Right lobe of liver (tissue), 6 donors: ENCODE measurements at regions not wholly inside any gene's neighbourhood (a gene's known extent, or its start where the extent isn't known, plus 50 kb on each side); places are given as distances from the start of the nearest gene placed in this dataset.

ENCODE experiments used
- ATAC-seq, 4 donors: fragments of 200-7000 bp; cut with Tn5 transposase; one replicate each; pipeline ENCODE4 v1.9.1; 2020; ENCODE audit warnings: mild to moderate bottlenecking in 4 of 4, moderate library complexity in 4 of 4
- DNase-seq, 3 donors: peaks; one replicate each; pipeline ENCODE4 v3.0.0-alpha.2; 2020
- H3K27ac ChIP-seq, 3 donors: fragments of 200-600 bp; one replicate each; pipeline ENCODE4 v1.8.0; 2022
- H3K27me3 ChIP-seq, 2 donors: fragments of 200-600 bp; one replicate each; pipeline ENCODE4 v1.8.0; 2022
- H3K36me3 ChIP-seq, 4 donors: fragments of 200-600 bp; sonication (generic) in 1 of 4; one replicate each; pipeline versions ENCODE4 v1.5.1 to v1.8.0; 2017 to 2022; ENCODE audit warnings: control low read depth in 1 of 4
- H3K4me1 ChIP-seq, 4 donors: fragments of 200-600 bp; sonication (generic) in 1 of 4; one replicate each; pipeline versions ENCODE4 v1.5.1 to v1.8.0; 2017 to 2022; ENCODE audit warnings: control low read depth in 1 of 4
- H3K4me3 ChIP-seq, 3 donors: fragments of 200-600 bp; one replicate each; pipeline ENCODE4 v1.8.0; 2022
- H3K9me3 ChIP-seq, 4 donors: fragments of 200-600 bp; sonication (generic) in 1 of 4; one replicate each; pipeline versions ENCODE4 v1.5.1 to v1.8.0; 2017 to 2022; ENCODE audit warnings: control low read depth in 1 of 4
- POLR2A ChIP-seq: fragments of 450-650 bp; IDR thresholded peaks from one replicate; pipeline ENCODE4 v1.6.1; 2017; ENCODE audit warnings: antibody characterized with exemption, mild to moderate bottlenecking
- WGBS: methylation state at CpG from one replicate; pipeline ENCODE4 v1.1.6; 2018; ENCODE audit warnings: low coverage, low lambda C conversion rate; ENCODE audit not compliant: insufficient coverage; ENCODE audit errors: missing lambda C conversion rate; 5-methylcytosine and 5-hydroxymethylcytosine counted together
- intact Hi-C, 2 donors: fragments of 100-400 bp; cut with DNase I; formaldehyde crosslinking; loops; one replicate each; pipeline versions ENCODE4 v1.11.2 to v1.14.1; 2022
- TF ChIP-seq, protein P1 (sequence below), 4 donors: fragments of 200-600 bp in 3 of 4; fragments of 450-650 bp in 1 of 4; IDR thresholded peaks; one replicate each; pipeline versions ENCODE4 v1.5.1 to v1.8.0; 2016 to 2022; ENCODE audit warnings: antibody characterized with exemption in 4 of 4, mild to moderate bottlenecking in 2 of 4
- donor health status: DM: no; HTN: yes; CAD: no.
- donor health status: DM: no; HTN: no; CAD: no.
- donor health status: DM: no; HTN: no; CAD: no.
- donor health status: DM: no; HTN: yes; CAD: no.
- donor health status: DM: no; HTN: yes; CAD: no.

DNA sequence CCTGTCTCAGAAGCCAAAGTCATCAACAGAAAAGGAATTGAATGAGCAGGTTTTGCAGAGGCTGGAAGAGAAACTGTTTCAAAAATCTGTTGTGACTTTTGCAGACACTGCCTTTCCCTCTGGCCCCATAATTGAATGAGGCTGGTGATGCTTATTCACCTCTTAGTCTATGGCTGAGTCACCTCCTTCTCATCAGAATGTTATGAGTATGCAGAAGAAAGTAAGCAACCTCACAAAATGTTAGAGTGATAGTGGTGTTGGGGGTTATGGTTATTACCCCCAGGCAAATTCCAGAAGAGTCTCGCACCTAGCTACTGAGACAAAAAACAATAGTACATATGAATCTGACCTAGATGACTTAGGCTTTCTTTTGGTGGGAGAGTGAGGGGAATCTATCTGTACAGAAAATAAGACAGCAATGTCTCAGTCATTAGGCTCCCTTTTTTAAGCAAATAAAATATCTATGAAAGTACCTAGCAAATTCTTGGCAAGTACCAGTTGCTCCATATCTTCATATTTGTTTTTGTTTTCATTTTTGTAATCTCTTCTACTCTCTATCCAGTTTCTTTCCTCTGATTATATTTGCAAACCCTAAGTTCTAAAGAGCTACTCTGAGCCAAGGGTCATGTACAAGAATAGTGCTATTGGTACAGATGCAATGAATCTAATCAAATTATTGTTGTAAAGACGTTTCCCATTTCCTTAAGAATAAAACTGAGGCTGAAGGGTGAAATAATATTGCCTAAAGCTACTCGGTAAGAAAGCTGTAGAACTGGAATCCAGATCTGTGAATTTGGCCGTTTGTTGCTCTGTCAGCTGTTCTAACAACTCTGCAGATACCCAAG lies 498.1 kb upstream of the TNC start:
- Histone ChIP-seq H3K4me3 (no peak overlapping the region), H3K4me1 (no peaks in the 10 kb centered on the region), H3K9me3 (no peaks in the 10 kb centered on the region), H3K36me3 (no peaks in the 10 kb centered on the region), H3K27ac (no peak overlapping the region), H3K27me3 (no peaks in the 10 kb centered on the region)
- TF ChIP-seq, protein P1, sequence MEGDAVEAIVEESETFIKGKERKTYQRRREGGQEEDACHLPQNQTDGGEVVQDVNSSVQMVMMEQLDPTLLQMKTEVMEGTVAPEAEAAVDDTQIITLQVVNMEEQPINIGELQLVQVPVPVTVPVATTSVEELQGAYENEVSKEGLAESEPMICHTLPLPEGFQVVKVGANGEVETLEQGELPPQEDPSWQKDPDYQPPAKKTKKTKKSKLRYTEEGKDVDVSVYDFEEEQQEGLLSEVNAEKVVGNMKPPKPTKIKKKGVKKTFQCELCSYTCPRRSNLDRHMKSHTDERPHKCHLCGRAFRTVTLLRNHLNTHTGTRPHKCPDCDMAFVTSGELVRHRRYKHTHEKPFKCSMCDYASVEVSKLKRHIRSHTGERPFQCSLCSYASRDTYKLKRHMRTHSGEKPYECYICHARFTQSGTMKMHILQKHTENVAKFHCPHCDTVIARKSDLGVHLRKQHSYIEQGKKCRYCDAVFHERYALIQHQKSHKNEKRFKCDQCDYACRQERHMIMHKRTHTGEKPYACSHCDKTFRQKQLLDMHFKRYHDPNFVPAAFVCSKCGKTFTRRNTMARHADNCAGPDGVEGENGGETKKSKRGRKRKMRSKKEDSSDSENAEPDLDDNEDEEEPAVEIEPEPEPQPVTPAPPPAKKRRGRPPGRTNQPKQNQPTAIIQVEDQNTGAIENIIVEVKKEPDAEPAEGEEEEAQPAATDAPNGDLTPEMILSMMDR (IDR thresholded peaks at IDR 0.05), result no peak
- TF ChIP-seq POLR2A, result no peak
- DNase-seq (no peak), ATAC-seq (no peak)
- intact Hi-C loops, result no loop called here
- WGBS, result 41% methylated on average over 4 of the region's 4 CpGs

DNA sequence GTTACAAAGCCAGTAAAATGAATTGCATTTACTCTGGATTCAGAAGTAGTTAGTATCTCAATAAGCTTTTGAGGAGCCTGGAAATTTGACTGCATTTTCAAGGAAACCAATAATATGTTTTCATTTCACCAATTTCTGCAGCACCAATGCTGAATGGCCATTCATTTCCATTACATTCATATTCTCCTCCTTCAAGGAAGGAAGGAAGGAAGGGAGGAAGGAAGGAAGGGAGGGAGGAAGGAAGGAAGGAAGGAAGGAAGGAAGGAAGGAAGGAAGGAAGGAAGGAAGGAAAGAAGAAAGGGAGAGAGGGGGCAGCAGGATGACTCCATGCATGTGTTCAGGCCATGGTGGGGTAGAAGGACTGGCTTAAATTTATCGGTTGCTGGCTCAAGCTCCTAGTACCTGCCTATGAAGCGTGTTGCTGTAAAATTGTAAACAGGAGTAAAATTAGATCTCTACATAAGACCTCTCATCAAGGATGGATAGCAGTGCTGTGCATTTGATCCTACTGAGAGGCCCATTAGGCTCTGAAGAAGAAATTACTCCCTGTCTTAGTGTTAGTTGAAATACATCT lies 498.8 kb upstream of the TNC start:
- 83% methylated on average over 2 of the region's 2 CpGs for WGBS
- intact Hi-C loops, result no loop called here
- no peaks in the 10 kb centered on the region for H3K36me3 ChIP-seq
- no peak for TF ChIP-seq POLR2A
- TF ChIP-seq, protein P1 (IDR thresholded peaks at IDR 0.05), result no peak
- H3K4me1 ChIP-seq, result no peaks in the 10 kb centered on the region
- ATAC-seq (no peak), DNase-seq (no peak)
- no peak overlapping the region for H3K4me3 ChIP-seq
- no peaks in the 10 kb centered on the region for H3K27me3 ChIP-seq
- H3K9me3 ChIP-seq, result no peaks in the 10 kb centered on the region
- H3K27ac ChIP-seq, result no peak overlapping the region

GRCh38 chr9:115625251-115625650 lies 507.3 kb upstream of the TNC start:
- DNase-seq, result no peak
- Histone ChIP-seq H3K36me3 (no peaks in the 10 kb centered on the region), H3K27ac (no peak overlapping the region), H3K9me3 (no peaks in the 10 kb centered on the region), H3K4me3 (no peak overlapping the region), H3K4me1 (no peaks in the 10 kb centered on the region), H3K27me3 (no peaks in the 10 kb centered on the region)
- TF ChIP-seq, protein P1 (IDR thresholded peaks at IDR 0.05), result no peak
- no peak for TF ChIP-seq POLR2A
- no peak for ATAC-seq
- intact Hi-C loops, result no loop called here

DNA sequence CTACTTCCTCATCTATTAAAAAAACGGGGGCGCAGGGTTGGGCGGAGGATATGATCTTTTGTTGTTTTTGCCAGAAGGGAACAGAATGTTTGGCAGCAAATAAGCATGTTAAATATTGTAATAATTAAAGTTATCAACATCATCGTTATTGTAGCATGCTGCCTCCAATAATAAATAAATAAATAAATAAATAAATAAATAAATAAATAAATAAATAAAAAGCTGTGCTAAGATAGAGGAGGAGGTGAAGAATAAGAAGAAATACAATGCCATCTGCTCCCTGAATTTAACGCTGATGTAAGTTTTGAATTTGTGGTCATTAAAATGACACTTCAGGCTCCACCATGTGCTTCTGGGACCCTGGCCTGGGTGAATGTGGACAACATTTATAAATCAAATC lies 508.0 kb upstream of the TNC start:
- intact Hi-C loops, result no loop called here
- H3K4me1 ChIP-seq, result no peaks in the 10 kb centered on the region
- no peak overlapping the region for H3K27ac ChIP-seq
- no peaks in the 10 kb centered on the region for H3K27me3 ChIP-seq
- ATAC-seq (no peak), DNase-seq (no peak)
- no peaks in the 10 kb centered on the region for H3K36me3 ChIP-seq
- no peaks in the 10 kb centered on the region for H3K9me3 ChIP-seq
- WGBS, result 80% methylated on average over 5 of the region's 5 CpGs
- TF ChIP-seq, protein P1 (IDR thresholded peaks at IDR 0.05), result no peak
- no peak for TF ChIP-seq POLR2A
- H3K4me3 ChIP-seq, result no peak overlapping the region
